NCI-H226 (cell line): ENCODE measurements at regions not wholly inside any gene's neighbourhood (a gene's known extent, or its start where the extent isn't known, plus 50 kb on each side); places are given as distances from the start of the nearest gene placed in this dataset.
"Not testable (repeated sequence)": the region's sequence is repeated elsewhere in the genome, so short reads cannot be mapped to it uniquely, and the experiment has no call there.

ENCODE experiments used
- DNase-seq: peaks from one replicate; pipeline ENCODE4 v3.0.0-alpha.2; 2015

DNA sequence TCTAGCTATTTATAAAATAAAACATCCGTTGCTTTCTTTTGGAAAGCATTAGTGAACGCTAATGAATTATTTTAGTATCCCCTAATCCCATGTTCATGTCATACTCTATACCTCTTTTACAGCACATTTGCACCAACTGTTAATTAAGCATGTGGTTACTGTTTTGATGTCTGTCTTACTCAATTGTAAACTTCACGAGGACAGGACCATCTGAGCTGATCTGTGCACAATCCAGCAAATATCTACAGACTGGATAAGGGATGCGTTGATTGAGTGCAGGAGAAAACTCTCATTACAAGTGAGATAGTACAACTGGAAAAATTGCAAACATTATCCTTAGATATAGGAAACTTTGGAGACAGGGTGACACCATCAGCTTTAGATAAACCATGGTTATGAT is 201.1 kb downstream of the PCDH20 start:
- no peak for DNase-seq

DNA sequence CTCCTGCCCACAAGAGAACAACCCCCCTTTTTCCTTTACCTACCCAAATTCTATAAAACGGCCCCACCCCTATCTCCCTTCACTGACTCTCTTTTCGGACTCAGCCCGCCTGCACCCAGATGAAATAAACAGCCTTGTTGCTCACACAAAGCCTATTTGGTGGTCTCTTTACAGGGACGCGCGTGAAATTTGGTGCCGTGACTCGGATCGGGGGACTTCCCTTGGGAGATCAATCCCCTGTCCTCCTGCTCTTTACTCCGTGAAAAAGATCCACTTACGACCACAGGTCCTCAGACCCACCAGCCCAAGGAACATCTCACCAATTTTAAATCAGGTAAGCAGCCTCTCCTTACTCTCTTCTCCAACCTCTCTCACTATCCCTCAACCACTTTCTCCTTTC is 209.8 kb downstream of the PCDH20 start:
- not testable (repeated sequence) for DNase-seq

DNA sequence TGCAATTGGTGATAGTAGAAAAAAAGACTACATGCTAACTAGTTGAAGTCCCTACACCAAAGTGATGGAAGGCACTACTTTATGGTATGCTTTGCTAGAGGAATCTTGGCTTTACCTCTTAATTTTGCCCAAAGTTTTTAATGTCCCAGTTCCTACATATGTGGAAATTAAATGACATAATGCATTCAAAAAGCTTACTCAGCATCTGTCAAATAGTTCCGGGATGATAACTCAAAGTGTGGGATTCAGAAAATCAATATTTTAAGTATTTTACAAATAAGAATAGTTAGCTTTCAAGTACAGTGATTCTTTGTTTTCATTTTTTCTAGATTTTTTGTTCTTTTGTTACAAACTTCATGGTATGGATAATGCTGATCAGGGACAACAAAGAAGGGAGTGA is 211.6 kb downstream of the PCDH20 start:
- no peak for DNase-seq

DNA sequence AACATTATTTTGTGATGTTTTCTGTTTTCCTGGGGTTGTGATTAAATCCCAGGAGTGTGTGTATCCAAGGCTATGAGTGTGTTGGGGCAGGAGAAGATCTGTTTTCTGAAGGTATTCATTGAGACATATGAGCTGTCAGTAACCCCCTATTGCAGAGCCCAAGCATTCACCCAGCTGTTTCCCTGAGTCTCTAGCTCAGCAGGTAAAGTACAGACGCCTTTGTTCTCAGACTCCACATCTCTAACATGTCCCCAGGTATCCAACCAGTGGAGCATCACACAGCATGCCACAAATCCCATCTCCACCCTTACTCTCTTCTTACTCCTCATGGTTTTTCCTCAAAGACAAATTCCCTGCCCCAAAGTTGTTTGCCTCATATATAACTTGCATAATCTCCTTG is 213.6 kb downstream of the PCDH20 start:
- no peak for DNase-seq

DNA sequence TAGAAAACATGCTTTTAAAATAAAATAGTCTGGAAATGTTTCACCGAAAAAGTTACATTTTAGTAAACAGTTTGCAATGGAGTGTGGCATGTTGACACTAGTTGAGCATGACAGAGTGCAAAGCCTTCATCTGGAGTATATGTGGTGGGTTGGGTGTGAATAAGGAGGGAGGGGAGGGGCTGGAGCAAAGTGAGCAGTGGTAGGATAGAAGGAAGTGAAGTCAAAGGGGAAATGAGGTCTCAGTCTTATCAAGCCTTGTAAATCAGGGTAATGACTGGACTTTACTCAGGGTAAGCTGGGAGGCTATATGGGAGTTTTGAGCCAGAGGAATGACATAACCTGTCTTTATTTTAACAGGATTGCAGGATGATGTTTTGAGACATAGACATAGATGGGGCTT is 222.8 kb downstream of the PCDH20 start:
- DNase-seq, result no peak

DNA sequence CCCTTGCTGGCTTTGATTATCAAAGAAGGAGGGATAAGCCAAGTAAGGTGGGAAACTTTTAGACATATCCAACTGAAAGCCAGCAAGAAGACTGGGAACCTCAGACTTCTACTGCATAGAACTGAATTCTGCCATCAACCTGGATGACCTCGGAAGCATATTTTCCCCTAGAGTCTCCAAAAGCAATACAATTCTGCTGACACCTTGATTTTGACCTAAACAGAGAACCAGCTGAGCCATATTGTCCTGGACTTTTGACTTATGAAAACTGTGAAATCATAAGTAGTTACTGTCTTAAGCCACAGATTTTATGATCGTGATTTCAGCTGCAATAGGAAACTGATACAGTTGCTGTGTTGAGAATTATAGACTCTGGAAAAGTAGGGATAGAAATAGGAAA is 227.6 kb downstream of the PCDH20 start:
- DNase-seq, result no peak

DNA sequence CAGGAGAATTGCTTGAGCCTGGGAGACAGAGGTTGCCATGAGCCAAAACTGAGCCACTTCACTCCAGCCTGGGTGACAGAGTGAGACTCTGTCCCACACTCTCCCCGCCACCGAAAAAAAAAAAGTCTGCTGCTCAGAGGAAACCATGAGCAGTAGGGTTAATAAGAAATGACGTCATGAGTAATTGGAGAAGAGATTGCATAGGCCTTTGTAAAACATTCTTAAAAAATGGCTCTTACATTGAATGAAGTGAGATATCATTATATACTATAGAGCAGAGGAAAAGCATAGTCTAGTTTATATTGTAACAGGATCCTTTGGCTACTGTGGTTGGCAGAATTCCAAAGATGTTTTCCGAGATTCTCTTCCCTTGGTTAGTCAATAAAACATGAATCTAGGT is 228.2 kb downstream of the PCDH20 start:
- no peak for DNase-seq

DNA sequence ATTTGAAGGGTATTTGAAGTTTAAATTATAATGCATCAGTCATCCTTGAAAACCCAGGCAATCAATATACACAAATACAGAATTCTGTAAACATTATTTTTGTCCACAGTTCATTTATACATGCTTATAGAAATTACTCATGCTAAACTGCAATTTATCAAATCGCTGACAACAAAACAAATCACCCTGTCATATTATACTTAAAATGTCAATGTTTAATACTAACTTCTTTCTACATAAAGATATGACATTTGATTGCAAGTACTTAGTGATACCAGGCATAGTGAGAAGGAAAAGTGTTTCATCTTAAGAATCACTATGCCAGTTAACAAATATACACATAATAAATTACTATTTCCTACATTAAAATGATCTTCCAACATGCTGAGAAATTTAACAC is 232.0 kb downstream of the PCDH20 start:
- DNase-seq, result no peak

DNA sequence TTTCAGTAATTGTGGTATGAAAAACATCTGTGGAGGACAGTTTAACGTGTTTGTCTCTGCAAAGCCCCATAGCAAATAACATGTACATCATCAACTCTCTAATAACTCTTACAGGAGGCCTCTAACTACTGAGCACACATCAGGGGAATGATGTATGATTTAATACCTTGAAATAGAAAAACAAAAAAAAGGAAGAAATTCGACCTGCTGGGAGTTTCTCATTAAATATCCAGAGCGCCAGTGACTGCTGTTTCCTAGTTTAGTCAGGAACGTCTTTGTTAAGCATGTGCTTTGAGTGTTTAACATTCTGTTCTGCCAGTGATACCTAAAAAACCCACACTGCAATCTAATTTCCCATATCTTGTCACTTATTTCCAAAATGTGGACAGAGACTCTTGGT is 235.4 kb downstream of the PCDH20 start:
- no peak for DNase-seq

DNA sequence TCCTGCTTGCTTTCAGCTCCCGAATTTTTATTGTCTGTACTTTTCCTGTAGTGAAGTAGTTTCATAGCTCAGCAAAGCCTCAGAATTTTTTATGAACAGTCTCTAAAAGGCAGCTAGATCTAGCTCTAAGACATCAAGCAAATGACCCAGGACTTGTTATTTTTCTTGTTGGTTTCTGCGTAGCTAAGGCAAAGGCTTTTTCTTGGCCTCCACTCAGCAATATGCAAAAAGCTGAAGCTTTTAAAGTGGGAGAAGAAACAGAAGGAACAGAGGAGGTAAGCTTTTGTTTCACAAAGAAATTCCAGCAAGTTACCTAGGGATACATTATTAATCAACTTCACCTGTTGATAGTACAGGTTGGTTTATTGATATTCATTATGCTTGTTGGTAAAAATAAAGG is 235.9 kb downstream of the PCDH20 start:
- no peak for DNase-seq

DNA sequence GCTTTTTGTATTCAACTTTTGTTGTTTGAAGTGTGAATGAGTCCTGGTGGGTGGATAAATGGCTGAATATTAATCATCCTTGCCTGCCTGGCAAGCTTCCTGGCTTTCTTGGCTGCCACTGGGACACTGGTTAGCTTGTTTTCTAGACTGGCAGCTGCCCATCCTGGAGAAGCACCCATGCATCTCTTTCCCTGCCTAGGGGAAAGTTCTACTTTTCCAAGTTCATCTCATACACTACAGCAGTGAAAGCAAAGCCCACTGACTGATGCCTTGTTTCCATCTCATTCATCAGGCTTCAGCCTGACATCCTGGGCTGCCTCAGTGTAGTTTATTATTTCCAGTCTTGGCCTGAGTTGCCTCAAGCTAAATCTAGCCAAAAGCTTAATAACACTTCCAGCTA is 244.8 kb downstream of the PCDH20 start:
- DNase-seq, result no peak

DNA sequence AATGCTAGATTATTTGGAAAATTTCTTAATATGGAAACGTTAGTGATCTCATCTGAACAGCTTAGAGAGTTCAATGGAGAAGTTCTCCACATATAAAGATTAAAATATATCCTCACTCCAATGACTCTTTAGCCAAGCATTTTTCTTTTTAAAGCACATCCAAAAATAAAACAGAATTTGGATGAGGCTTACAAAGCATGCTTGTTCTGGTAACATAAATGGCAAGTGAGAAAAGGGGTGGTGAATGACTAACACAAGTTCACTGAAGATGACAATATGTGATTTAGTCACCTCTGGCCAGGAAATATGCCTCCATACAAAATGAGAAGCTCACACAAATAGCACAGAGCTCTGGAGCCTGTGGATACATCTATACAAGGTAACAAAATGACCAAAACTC is 253.0 kb downstream of the PCDH20 start:
- DNase-seq, result no peak

DNA sequence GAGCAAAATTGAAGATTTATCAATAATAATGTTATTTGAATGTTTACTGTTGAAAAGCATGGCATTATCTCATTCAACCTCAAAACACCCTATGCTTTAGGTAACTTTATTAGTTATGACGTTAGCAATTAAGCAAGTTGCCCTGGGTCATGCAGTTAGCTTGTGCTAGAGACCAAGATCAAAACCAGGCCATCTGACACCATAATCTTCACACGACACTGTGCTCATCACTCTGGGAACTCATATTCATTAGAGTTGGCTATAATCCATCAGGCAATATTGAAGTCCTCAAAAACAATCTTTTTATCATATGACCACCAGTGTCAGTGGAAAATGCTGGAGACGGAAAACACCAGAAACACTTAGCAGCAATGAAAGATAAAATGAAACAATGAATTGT is 253.5 kb downstream of the PCDH20 start:
- DNase-seq, result no peak

DNA sequence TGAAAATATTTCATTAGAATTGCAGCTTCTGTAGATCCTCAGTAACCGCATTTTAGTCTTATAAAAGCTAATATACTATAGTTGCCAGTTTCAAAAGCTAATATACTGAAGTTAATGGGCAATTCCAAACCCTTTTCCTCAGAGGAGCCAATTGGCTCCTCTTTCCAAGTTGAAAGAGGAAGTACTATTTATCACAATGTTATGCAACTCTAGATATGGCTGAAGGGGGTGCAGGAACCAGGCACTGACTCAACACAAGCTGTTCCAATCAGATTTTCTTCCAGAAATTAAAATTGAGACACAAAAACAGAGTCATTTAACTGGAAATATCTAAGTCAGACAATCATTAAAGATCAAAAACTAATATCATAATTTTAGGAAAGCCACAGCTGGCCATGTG is 258.9 kb downstream of the PCDH20 start:
- peak; percentile 56 for DNase-seq

DNA sequence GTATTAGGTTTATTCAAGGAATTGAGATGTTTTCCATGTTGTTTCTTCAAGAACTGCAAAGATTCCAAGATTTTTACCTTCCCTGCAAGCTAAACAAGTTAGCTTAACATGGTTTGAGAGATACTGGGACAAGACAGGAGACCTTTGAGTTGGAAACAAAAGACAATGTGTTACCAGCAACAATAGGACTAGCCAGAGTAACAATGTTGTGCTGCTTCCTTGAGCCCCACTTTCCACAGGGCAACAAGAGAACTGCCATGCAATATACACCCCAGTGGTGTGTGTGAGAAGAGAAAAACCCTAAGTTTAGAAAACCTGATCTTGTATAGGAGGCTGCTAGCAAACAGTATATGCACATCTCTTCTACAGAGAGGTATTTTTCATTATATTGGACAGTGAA is 264.6 kb downstream of the PCDH20 start:
- DNase-seq, result no peak

DNA sequence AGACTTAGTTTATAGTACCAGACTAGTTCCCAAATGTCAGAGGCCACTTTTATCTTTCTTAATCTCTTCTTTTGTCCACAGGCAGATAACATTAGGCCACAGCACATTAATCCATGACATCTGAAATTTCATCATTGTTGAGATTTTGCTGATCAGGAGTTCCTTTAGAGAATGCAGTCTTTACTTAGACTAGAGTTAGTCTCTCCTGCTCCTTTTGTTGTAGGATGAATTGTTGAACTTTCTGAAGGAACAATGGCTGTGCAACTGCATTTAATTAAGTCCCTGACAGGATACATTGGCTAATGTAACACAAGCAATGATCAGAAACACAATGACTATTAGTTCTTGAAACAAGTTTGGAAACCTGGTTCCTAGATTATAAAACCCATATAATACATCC is 266.3 kb downstream of the PCDH20 start:
- peak; percentile 31 for DNase-seq

DNA sequence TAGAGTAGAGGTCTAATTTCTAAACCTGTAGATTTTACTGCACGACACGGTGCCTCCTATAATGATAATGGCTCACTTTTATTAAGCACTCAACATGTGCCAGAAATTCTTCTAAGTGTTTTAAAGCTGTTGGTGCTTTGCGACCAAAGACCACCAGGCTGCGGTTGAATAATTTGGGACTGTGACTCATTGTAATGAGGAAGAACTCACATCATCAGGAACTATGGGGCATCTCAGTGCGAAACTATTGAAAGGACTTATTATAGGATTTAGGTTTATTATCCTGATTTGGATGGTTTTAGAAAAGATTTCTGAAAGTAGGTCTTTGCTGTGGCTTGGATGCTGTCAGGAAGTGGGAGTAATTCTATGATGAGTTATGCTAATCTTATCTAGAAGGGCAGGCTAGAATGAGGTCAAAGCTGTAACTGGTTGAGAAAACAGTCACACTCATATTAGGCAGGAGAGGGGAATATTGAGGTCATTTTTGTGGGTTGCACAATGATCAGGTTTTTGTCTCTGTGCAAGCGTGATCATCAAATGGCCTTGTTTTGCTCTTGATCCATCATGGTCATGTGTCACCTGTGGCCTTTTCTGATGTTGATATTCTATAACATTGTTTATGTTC is 266.8 kb downstream of the PCDH20 start:
- peak; percentile 70 for DNase-seq

DNA sequence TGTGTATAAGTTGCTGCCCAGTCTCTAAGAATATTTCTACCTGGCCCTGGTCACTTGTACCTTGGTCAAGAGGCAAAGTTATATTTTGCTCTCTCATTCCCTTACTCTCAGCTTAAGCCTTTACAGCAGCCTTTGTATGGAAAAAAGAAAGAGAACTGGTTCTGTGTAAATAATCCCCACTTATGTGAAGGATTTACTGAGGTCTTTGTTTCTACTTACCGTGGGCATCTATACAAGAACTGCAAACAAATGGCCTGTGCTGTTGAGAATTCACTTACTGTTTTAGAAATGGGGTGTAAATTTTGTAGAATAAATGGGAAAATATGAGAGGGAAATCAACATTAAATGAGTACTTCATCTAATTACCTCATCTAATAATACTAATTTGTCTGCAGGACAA is 267.4 kb downstream of the PCDH20 start:
- no peak for DNase-seq

DNA sequence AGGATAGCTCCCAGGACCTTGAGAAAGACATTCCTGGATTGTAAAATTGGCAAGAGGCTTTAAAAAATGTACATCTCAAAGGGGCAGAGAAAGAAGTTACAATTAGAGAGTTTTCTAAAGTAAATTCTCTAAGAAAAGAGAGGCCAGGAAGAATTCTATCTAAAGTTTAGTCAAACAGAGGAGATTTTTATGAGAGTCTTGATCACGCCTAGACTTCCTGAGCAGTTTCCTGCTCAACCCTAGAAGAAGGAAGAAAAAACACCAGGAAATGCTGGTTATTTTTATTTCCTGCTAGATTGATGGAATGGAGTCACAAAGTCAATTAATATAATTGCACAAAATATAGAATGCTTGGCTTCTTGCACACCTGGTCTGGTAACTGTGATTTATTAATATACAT is 269.1 kb downstream of the PCDH20 start:
- no peak for DNase-seq

DNA sequence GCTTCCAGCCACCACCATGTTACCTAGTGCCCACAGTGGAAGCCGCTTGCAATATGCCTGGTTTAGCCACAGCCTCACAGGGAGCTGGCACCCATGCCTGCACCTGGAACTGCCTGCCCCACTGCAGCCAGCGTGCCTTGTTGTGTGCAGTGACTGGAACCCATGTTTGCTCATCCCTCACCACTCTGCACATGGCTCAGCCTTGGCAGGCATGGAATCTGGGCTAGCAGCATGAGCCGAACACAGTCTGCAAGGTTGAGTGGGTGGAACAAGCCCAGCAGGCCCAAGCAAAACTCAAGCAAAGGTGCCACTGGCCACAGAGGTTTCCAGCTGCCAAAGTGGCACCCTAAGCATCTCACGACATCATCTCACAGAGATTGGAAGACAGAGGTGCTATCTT is 269.5 kb downstream of the PCDH20 start:
- no peak for DNase-seq

DNA sequence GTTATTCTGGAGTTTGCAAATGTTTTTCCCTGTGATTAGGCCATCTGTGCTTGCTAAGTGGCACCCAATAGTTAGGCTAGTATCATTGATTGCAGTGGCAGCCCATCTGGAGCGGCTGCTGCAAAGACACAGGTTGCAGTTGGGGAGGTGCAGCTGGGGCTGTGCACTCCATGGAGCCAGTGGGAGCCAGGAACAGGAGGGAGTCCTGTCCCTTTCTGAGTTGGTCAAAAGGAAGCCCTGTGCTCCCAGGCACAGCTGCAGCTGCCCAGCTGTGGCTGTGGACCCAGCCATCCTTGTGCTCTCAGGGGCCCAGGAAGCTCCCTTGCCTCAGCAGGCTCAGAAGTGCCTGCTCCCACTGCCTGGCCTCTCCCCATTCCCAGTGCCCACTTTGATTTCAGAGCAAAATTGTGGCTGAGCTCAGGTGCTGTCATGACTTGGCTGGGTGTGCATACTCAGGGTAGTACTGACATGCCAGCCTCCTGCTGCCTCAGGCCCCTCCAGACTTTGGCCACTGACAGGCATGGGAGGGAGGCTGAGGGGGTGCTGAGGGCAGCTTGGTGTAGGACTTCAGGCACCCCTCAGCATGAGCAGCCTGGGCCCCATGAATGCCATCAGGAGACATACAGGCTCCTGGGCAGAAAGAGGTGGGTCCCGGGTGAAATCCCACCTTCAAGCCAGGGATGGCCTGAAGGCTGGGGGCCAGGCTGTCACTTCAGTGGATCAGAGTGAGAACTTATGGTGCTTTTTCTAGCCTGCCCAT is 270.6 kb downstream of the PCDH20 start:
- DNase-seq, result no peak

DNA sequence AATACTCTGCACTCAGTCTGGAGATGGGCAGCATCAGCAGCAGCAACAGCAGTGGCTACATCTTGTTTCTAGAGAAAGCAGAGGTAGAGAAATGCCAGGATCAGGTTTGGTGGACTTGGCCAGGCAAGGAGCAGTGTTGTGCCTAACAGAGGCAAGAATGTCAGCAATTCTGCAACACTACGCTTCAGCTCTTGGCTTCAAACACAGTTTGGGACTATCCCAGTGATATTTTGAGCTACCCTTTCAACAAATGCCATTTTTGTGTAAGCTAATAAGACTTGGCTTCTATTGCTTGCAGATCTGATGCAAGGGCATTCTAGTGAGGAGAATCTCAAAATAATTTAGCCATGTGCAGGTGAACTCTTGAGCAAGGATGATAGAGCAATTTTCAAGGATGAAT is 271.3 kb downstream of the PCDH20 start:
- no peak for DNase-seq

DNA sequence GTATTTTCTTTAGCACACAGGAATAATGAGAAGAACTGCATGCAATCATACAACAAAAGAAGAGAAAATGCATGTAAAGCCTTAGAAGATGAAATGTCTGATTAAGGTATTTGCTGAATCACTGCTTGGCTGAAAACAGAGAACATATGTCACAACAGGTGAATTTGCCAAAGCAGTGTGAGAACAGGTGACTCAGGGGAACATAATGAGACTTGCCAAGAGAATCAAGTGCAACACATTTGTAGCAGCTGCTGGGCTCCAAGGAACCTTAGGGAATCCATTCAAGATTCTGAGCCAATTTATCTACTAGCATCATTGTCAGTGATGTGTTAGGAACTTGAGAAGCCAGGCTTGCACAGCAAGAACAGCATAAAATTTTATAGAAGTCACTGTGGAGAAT is 273.1 kb downstream of the PCDH20 start:
- no peak for DNase-seq

DNA sequence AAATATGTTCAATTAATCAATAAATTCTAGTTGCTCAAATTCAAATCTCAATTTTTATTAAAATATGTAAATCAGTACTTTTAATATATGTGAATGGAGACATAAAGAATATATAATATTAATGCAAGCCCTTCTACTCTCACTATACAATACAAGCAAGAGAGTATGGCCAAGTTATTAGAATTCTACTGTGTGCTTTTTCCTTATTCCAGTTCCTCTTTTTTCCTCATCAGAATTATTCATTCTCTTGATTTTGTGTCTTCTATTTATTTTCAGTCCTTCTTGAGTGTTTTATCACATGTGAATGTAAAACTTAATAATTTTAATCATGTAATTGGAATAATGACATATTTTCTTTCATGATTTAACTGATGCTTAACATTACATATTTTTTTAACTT is 276.8 kb downstream of the PCDH20 start:
- no peak for DNase-seq

DNA sequence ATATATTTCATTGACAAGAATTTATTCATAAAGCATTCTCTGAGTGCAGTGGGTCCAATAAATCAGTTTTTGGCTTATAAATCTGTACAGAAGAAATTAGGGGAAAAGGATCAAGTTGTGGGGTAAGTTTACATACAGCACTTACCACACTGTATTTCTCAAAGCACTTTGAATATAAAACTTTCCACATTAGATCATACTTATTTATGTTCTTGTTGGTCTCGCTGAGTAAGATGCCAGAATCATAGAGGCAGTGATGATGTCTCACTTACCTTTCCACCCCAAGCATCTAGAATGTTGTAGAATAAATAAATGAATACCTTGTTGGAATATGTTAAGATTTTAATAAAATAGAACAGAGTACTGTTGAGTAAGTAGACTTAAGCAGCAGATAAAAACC is 279.1 kb downstream of the PCDH20 start:
- no peak for DNase-seq
